Thyroid gland (tissue), 4 donors: ENCODE measurements at regions not wholly inside any gene's neighbourhood (a gene's known extent, or its start where the extent isn't known, plus 50 kb on each side); places are given as distances from the start of the nearest gene placed in this dataset.

Experiments used
- DNase-seq, 2 donors: peaks; one replicate each; pipeline ENCODE4 v3.0.0-alpha.2; 2019
- H3K27ac ChIP-seq, 3 donors: fragments of 200-600 bp; sonication (generic); 1 replicate in 2 of 3; 2 replicates in 1 of 3; pipeline ENCODE4 v1.5.1; 2016 to 2019; ENCODE audit warnings: mild to moderate bottlenecking in 1 of 3, moderate library complexity in 1 of 3
- H3K27me3 ChIP-seq: fragments of 200-600 bp; sonication (generic); one replicate; pipeline ENCODE4 v1.5.1; 2019
- H3K36me3 ChIP-seq, 2 donors: fragments of 200-600 bp; sonication (generic); one replicate each; pipeline ENCODE4 v1.5.1; 2016 to 2019
- H3K4me1 ChIP-seq, 2 donors: fragments of 200-600 bp; sonication (generic); one replicate each; pipeline ENCODE4 v1.5.1; 2017 to 2019
- H3K4me3 ChIP-seq, 3 donors: fragments of 200-600 bp; sonication (generic); replicated peaks in 1 of 3; 1 replicate in 2 of 3; 2 replicates in 1 of 3; pipeline ENCODE4 v1.5.1; 2016; ENCODE audit warnings: mild to moderate bottlenecking in 1 of 3
- H3K9me3 ChIP-seq: fragments of 200-600 bp; sonication (generic); one replicate; pipeline ENCODE4 v1.5.1; 2017
- CTCF ChIP-seq, 6 experiments: fragments of 200-600 bp in 3 of 6; fragments of 450-650 bp in 3 of 6; sonication (generic) in 3 of 6; IDR thresholded peaks; one replicate each; pipeline ENCODE4 v1.5.1; 2016 to 2019; ENCODE audit warnings: antibody characterized with exemption in 6 of 6, mild to moderate bottlenecking in 2 of 6, inconsistent platforms in 1 of 6, moderate library complexity in 1 of 6
- POLR2A ChIP-seq, 2 donors: fragments of 450-650 bp; IDR thresholded peaks; one replicate each; pipeline ENCODE4 v1.6.1; 2017; ENCODE audit warnings: antibody characterized with exemption in 2 of 2, mild to moderate bottlenecking in 2 of 2, moderate library complexity in 1 of 2
- WGBS, 2 donors: methylation state at CpG; one replicate each; pipeline ENCODE4 v1.1.5; 2017; 5-methylcytosine and 5-hydroxymethylcytosine counted together
- intact Hi-C: fragments of 100-400 bp; cut with DNase I; formaldehyde crosslinking; loops from one replicate; pipeline ENCODE4 v1.15.1; 2023

DNA sequence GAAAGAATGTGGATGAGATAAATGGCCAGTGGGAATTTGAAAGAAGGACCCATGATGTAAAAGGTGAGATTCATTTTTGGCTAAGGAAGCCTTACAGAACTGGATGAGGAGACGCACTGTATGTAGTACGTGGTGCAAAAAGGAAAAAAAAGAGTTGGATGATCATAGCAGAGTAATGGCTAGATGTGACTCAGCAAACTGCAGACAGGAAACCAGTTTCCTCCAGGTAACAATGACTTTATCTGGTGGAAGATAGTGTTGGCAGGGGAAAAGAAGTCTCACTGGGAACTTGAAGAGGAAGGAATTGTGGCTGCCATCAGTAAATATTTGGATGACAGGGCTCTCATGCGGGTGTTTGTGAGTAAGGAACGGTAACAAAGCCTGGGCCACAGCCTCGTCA is 243.2 kb downstream of the CPE start:
- intact Hi-C loops = no loop called here
- H3K4me3 ChIP-seq = no peak overlapping the region
- TF ChIP-seq CTCF (IDR thresholded peaks at IDR 0.05) (no peak), POLR2A (IDR thresholded peaks at IDR 0.05) (no peak)
- 66 to 71% methylated on average over 5 of the region's 5 CpGs for WGBS, 2 donors
- H3K27me3 ChIP-seq = no peaks in the 10 kb centered on the region
- no peaks in the 10 kb centered on the region for H3K36me3 ChIP-seq
- no peaks in the 10 kb centered on the region for H3K4me1 ChIP-seq
- no peaks in the 10 kb centered on the region for H3K9me3 ChIP-seq
- no peak overlapping the region for H3K27ac ChIP-seq
- DNase-seq = no peak

DNA sequence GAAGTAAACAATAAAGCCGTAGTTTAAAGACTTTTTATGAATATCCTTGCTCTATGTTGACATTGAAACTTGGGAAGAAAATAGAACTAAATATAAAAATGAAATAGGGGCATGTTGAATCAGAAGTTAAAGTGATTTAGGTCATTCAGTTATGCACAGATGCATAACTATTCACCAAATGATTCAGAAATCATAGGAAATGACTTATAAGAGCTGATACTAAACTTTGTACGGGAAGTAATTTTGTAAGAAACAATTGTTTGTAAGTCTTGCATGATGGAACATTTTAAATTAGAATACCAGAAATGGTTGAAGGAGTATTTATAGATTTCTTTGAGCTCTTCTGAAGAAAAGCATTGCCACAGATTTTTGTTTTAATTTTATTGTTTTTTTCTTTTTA is 246.5 kb downstream of the CPE start:
- Histone ChIP-seq H3K27me3 (no peaks in the 10 kb centered on the region), H3K4me1 (no peaks in the 10 kb centered on the region), H3K36me3 (no peaks in the 10 kb centered on the region), H3K27ac (no peak overlapping the region), H3K9me3 (no peaks in the 10 kb centered on the region), H3K4me3 (no peak overlapping the region)
- 83 to 84% methylated on average over 2 of the region's 2 CpGs for WGBS, 2 donors
- TF ChIP-seq POLR2A (IDR thresholded peaks at IDR 0.05) (no peak), CTCF (IDR thresholded peaks at IDR 0.05) (no peak)
- intact Hi-C loops = no loop called here
- no peak for DNase-seq

DNA sequence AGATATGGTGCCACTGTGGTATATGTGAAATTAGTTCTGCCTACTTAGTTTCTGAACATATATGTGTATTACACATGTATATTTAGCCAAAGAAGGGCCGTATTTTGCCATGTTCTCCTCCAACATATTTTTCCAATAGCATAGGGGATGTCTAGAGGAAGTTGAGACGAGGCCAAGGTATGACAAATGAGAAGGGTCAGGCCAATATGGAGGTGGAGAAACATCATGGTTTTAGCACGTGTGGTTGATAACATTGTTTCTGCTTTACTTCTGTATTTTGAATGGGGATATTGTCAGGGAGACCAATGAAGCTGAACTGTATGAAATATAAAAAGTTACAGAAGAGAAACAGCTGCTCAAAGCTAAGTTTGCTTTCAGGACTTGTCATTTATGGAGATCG is 246.7 kb upstream of the TLL1 start:
- DNase-seq = no peak
- Histone ChIP-seq H3K27ac (no peak overlapping the region), H3K4me3 (no peak overlapping the region), H3K9me3 (no peaks in the 10 kb centered on the region), H3K36me3 (no peaks in the 10 kb centered on the region), H3K27me3 (no peaks in the 10 kb centered on the region), H3K4me1 (no peaks in the 10 kb centered on the region)
- intact Hi-C loops = no loop called here
- TF ChIP-seq POLR2A (IDR thresholded peaks at IDR 0.05) (no peak), CTCF (IDR thresholded peaks at IDR 0.05) (no peak)
- 78 to 88% methylated on average over 4 of the region's 4 CpGs for WGBS, 2 donors

DNA sequence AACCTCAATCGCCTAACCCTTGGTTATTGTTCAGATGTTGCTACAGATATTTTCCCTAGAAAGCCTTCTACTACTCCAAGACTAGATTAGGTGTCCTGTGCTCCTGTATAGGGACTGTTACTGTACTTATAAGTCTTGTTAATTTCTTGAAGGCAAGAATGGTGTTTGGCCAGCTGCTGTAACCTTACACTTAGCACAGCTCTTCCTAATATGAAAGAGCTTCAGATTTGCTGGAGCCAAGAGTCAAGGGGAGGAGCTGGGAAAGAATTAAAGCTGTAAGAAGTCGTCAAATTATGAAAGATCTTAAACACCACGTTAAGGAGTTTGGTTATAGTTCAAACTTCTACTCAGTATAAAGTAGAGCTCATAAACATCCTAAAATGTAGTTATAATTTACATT is 245.9 kb upstream of the TLL1 start:
- Histone ChIP-seq H3K27ac (no peak overlapping the region), H3K4me1 (no peaks in the 10 kb centered on the region), H3K4me3 (no peak overlapping the region), H3K36me3 (no peaks in the 10 kb centered on the region), H3K9me3 (no peaks in the 10 kb centered on the region), H3K27me3 (no peaks in the 10 kb centered on the region)
- intact Hi-C loops = no loop called here
- no peak for TF ChIP-seq CTCF (IDR thresholded peaks at IDR 0.05)
- no peak for TF ChIP-seq POLR2A (IDR thresholded peaks at IDR 0.05)
- no peak for DNase-seq
- 60 to 61% methylated on average over 3 of the region's 3 CpGs for WGBS, 2 donors

GRCh38 chr4:165627548-165627947 is 245.5 kb upstream of the TLL1 start:
- no peaks in the 10 kb centered on the region for H3K4me1 ChIP-seq
- TF ChIP-seq POLR2A (IDR thresholded peaks at IDR 0.05) (no peak), CTCF (IDR thresholded peaks at IDR 0.05) (no peak)
- no peak overlapping the region for H3K27ac ChIP-seq
- H3K4me3 ChIP-seq = no peak overlapping the region
- no peaks in the 10 kb centered on the region for H3K36me3 ChIP-seq
- 48 to 57% methylated on average over 5 of the region's 5 CpGs for WGBS, 2 donors
- intact Hi-C loops = no loop called here
- DNase-seq = no peak
- H3K9me3 ChIP-seq = no peaks in the 10 kb centered on the region
- H3K27me3 ChIP-seq = no peaks in the 10 kb centered on the region
